Right cardiac atrium (tissue), 5 donors: ENCODE measurements at regions not wholly inside any gene's neighbourhood (a gene's known extent, or its start where the extent isn't known, plus 50 kb on each side); places are given as distances from the start of the nearest gene placed in this dataset.

Experiments
- ATAC-seq, 2 donors: fragments of 200-7000 bp; cut with Tn5 transposase; one replicate each; pipeline versions ENCODE4 v1.8.0 to v1.9.1; 2020; ENCODE audit warnings: moderate library complexity in 2 of 2, mild to moderate bottlenecking in 1 of 2
- DNase-seq, 3 donors: peaks; one replicate each; pipeline ENCODE4 v3.0.0-alpha.2; 2020
- H3K27ac ChIP-seq: one replicate; pipeline ENCODE4 v1.5.1; 2013; ENCODE audit warnings: mild to moderate bottlenecking, low read length, control low read depth, moderate library complexity
- H3K27me3 ChIP-seq: one replicate; pipeline ENCODE4 v1.6.1; 2013; ENCODE audit not compliant: control insufficient read depth, insufficient read depth
- H3K4me1 ChIP-seq: one replicate; pipeline ENCODE4 v1.6.1; 2013; ENCODE audit warnings: low read length; ENCODE audit not compliant: control insufficient read depth, insufficient read depth
- H3K4me3 ChIP-seq: one replicate; pipeline ENCODE4 v1.5.1; 2013; ENCODE audit warnings: low read length, control low read depth
- H3K9me3 ChIP-seq: one replicate; pipeline ENCODE4 v1.6.1; 2013; ENCODE audit warnings: low read length; ENCODE audit not compliant: control insufficient read depth
- whole genome bisulfite sequencing: extraction: QIAGEN DNeasy Blood & Tissue Kit; methylation state at CpG from one replicate; pipeline ENCODE4 v1.1.7; 2013; 5-methylcytosine and 5-hydroxymethylcytosine counted together
- intact Hi-C, 4 donors: fragments of 100-400 bp; cut with DNase I; formaldehyde crosslinking; loops; one replicate each; pipeline versions ENCODE4 v1.11.0 to v1.14.0; 2022 to 2023
- donor health status: healthy with polysubstance abuse.
- donor health status: DM: no; HTN: yes; CAD: no.
- donor health status: DM: no; HTN: no; CAD: no.
- donor health status: DM: no; HTN: yes; CAD: no; lungs with severe emphysema.
- donor health status: DM: yes; HTN: yes; CAD: no.

- H3K27ac ChIP-seq: no peak overlapping the region
- ATAC-seq (no peak), DNase-seq (no peak)
- no peaks in the 10 kb centered on the region for H3K9me3 ChIP-seq
- peaks cover 3% of the 10 kb centered on the region for H3K27me3 ChIP-seq
- H3K4me3 ChIP-seq: no peak overlapping the region
- intact Hi-C loops: no loop called here
- H3K4me1 ChIP-seq: peaks cover 2% of the 10 kb centered on the region
- WGBS: 77% methylated on average over 1 of the region's 1 CpG
Measured at GRCh38 chr15:47188758-47189507, 528.4 kb upstream of the SEMA6D start.

GRCh38 chr15:47194718-47195117 is 522.6 kb upstream of the SEMA6D start:
- 45% methylated on average over 2 of the region's 2 CpGs for WGBS
- Histone ChIP-seq H3K4me3 (no peak overlapping the region), H3K9me3 (no peaks in the 10 kb centered on the region), H3K27ac (no peak overlapping the region), H3K4me1 (no peaks in the 10 kb centered on the region), H3K27me3 (peaks cover 3% of the 10 kb centered on the region)
- ATAC-seq (no peak), DNase-seq (no peak)
- intact Hi-C loops: loop anchor here in 3 of 4 donors (2.0 to 10.0 kb wide), 6 partner anchors 520 to 1093 kb away; partner anchors contain the start of gene SEMA6D (in 1 of the 3)

GRCh38 chr15:47196048-47196447 is 521.3 kb upstream of the SEMA6D start:
- Histone ChIP-seq H3K27me3 (peaks cover 3% of the 10 kb centered on the region), H3K27ac (no peak overlapping the region), H3K9me3 (no peaks in the 10 kb centered on the region), H3K4me3 (no peak overlapping the region), H3K4me1 (no peaks in the 10 kb centered on the region)
- DNase-seq (peak; percentile 77 to 88 (median 87)), ATAC-seq (peak; percentile 95 to 97)
- intact Hi-C loops: loop anchor here in 2 of 4 donors (2.0 to 10.0 kb wide), 5 partner anchors 519 to 1089 kb away; partner anchors contain the start of gene SEMA6D (in 1 of the 2)
- WGBS: under 1% methylated on average over 4 of the region's 4 CpGs

GRCh38 chr15:47203993-47204392 is 513.3 kb upstream of the SEMA6D start:
- no peak for ATAC-seq
- no peaks in the 10 kb centered on the region for H3K27me3 ChIP-seq
- no peak for DNase-seq
- no peak overlapping the region for H3K4me3 ChIP-seq
- no peak overlapping the region for H3K27ac ChIP-seq
- WGBS: 97% methylated on average over 1 of the region's 1 CpG
- intact Hi-C loops: no loop called here
- H3K9me3 ChIP-seq: no peaks in the 10 kb centered on the region
- H3K4me1 ChIP-seq: no peaks in the 10 kb centered on the region

- DNase-seq: no peak
- Histone ChIP-seq H3K4me1 (no peaks in the 10 kb centered on the region), H3K9me3 (no peaks in the 10 kb centered on the region), H3K27me3 (no peaks in the 10 kb centered on the region), H3K4me3 (no peak overlapping the region), H3K27ac (no peak overlapping the region)
- WGBS: 83% methylated on average over 7 of the region's 7 CpGs
- ATAC-seq: no peak
- intact Hi-C loops: no loop called here
Measured at GRCh38 chr15:47206358-47206978, 510.8 kb upstream of the SEMA6D start.

- Histone ChIP-seq H3K4me1 (no peaks in the 10 kb centered on the region), H3K27me3 (no peaks in the 10 kb centered on the region), H3K27ac (no peak overlapping the region), H3K9me3 (no peaks in the 10 kb centered on the region), H3K4me3 (no peak overlapping the region)
- intact Hi-C loops: no loop called here
- DNase-seq: no peak
- WGBS: 85% methylated on average over 3 of the region's 3 CpGs
- ATAC-seq: no peak
Measured at GRCh38 chr15:47209591-47209990, 507.7 kb upstream of the SEMA6D start.

GRCh38 chr15:47212222-47213010 is 504.9 kb upstream of the SEMA6D start:
- intact Hi-C loops: no loop called here
- Histone ChIP-seq H3K27ac (no peak overlapping the region), H3K9me3 (no peaks in the 10 kb centered on the region), H3K4me1 (no peaks in the 10 kb centered on the region), H3K4me3 (no peak overlapping the region), H3K27me3 (no peaks in the 10 kb centered on the region)
- DNase-seq: no peak
- no peak for ATAC-seq
- 65% methylated on average over 9 of the region's 9 CpGs for WGBS

GRCh38 chr15:47213883-47214282 is 503.4 kb upstream of the SEMA6D start:
- no peaks in the 10 kb centered on the region for H3K27me3 ChIP-seq
- WGBS: 78% methylated on average over 6 of the region's 6 CpGs
- intact Hi-C loops: no loop called here
- no peak overlapping the region for H3K4me3 ChIP-seq
- no peak overlapping the region for H3K27ac ChIP-seq
- ATAC-seq (no peak), DNase-seq (no peak)
- no peaks in the 10 kb centered on the region for H3K9me3 ChIP-seq
- H3K4me1 ChIP-seq: no peaks in the 10 kb centered on the region

- no peak for DNase-seq
- intact Hi-C loops: no loop called here
- H3K4me3 ChIP-seq: no peak overlapping the region
- no peaks in the 10 kb centered on the region for H3K9me3 ChIP-seq
- 87% methylated on average over 1 of the region's 1 CpG for WGBS
- H3K27me3 ChIP-seq: no peaks in the 10 kb centered on the region
- H3K27ac ChIP-seq: no peak overlapping the region
- no peak for ATAC-seq
- H3K4me1 ChIP-seq: no peaks in the 10 kb centered on the region
Measured at GRCh38 chr15:47218295-47218694, 499.0 kb upstream of the SEMA6D start.

- no peak for DNase-seq
- WGBS: 91% methylated on average over 1 of the region's 1 CpG
- intact Hi-C loops: no loop called here
- H3K27ac ChIP-seq: no peak overlapping the region
- no peaks in the 10 kb centered on the region for H3K27me3 ChIP-seq
- no peaks in the 10 kb centered on the region for H3K9me3 ChIP-seq
- no peaks in the 10 kb centered on the region for H3K4me1 ChIP-seq
- H3K4me3 ChIP-seq: no peak overlapping the region
- ATAC-seq: no peak
Measured at GRCh38 chr15:47244361-47244760, 472.9 kb upstream of the SEMA6D start.

GRCh38 chr15:47246317-47246716 is 471.0 kb upstream of the SEMA6D start:
- no peak overlapping the region for H3K27ac ChIP-seq
- WGBS: 94% methylated on average over 5 of the region's 5 CpGs
- no peaks in the 10 kb centered on the region for H3K27me3 ChIP-seq
- no peaks in the 10 kb centered on the region for H3K9me3 ChIP-seq
- DNase-seq (no peak), ATAC-seq (no peak)
- H3K4me3 ChIP-seq: no peak overlapping the region
- no peaks in the 10 kb centered on the region for H3K4me1 ChIP-seq
- intact Hi-C loops: no loop called here
